SKM-1 (cell line): ENCODE measurements at regions not wholly inside any gene's neighbourhood (a gene's known extent, or its start where the extent isn't known, plus 50 kb on each side); places are given as distances from the start of the nearest gene placed in this dataset.
A peak's percentile ranks its signal among the peaks of the same experiment; 100 is the strongest.
"Not testable (repeated sequence)": the region's sequence is repeated elsewhere in the genome, so short reads cannot be mapped to it uniquely, and the experiment has no call there.

ENCODE experiments used
- DNase-seq: peaks from one replicate; lab custom pipeline; 2025; ENCODE audit not compliant: unreplicated experiment; lab: John Stamatoyannopoulos, UW

DNA sequence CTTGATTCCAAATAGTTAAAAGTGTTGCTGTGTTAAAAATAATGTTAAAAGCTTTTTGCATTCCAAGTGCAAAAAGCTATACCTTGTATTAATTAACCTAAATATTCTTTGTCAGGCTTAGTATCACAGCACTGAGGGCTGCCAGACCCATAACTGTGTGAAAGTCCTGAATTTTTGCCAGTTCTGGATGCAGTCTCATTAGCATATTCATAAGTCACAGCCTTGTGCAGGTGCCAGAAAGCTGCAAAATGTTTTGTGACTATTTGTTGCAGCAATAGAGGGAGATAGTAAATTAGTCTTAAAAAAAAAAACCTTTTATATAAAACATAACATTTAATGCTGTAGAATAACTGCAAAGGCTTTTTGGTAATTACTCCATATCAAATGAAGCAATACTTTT, 56.6 kb downstream of the SLITRK1 start:
- no peak for DNase-seq

DNA sequence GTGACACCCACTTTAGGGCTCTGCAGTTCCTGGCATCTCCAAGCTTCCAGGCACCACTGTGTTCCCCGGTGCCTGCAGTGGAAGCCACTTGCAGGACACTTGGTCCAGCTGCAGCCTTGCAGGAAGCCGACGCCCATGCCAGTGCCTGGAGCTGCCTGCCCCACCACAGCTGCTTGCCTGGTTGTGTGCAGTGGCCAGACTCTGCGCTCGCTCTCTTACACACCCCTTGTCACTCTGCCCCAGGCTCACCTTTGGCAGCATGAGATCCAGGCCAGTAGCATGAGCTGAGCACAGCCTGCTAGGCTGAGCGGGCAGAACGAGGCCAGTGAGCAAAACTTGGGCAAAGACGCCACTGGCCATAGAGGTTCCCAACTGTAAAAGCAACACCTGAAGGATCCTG, 57.7 kb downstream of the SLITRK1 start:
- no peak for DNase-seq

- no peak for DNase-seq
These were observed 58.2 kb downstream of the SLITRK1 start for GRCh38 chr13:83824120-83824519.

- no peak for DNase-seq
These were observed 62.7 kb downstream of the SLITRK1 start for GRCh38 chr13:83819611-83820010.

- no peak for DNase-seq
These were observed 63.1 kb downstream of the SLITRK1 start for GRCh38 chr13:83819156-83819555.

DNA sequence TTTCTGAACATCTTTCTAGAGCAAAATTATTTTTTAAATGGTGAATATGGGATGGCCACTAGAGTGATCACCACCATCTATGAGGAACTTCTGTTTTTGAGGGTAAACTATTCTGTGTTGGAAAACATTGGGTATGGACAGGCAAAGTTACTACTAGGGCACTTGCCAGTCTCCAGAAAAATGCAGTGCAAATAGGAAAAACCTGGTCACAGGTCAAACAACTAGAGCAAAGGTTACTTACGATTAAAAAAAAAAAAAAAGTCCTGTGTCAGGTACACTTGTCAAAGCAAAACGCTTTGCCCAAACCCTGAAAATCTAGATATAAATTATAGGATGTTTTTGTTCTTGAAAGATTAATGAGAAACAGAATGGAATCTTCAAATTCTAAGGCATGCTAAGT, 66.2 kb downstream of the SLITRK1 start:
- no peak for DNase-seq

DNA sequence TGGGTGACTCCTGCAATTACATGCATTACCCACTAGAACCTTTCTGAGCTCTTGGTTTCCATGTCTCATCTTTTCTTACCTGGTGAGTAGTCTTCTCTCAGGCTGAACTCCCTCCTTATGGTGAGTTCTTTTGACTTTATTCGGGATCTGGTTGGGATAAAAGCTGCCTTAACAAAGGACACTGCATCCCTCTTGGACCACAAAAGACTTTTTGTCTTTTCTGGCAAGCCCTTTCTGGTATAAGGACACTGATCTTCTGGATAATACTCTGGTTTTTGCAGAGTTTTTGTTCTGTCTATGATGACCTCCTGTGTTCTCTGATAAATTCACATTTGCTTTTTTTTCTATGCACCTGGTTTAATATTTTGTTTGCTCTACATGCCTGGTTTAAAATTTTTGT, 66.7 kb downstream of the SLITRK1 start:
- no peak for DNase-seq

GRCh38 chr13:83810136-83810535, 72.1 kb downstream of the SLITRK1 start:
- DNase-seq = no peak

DNA sequence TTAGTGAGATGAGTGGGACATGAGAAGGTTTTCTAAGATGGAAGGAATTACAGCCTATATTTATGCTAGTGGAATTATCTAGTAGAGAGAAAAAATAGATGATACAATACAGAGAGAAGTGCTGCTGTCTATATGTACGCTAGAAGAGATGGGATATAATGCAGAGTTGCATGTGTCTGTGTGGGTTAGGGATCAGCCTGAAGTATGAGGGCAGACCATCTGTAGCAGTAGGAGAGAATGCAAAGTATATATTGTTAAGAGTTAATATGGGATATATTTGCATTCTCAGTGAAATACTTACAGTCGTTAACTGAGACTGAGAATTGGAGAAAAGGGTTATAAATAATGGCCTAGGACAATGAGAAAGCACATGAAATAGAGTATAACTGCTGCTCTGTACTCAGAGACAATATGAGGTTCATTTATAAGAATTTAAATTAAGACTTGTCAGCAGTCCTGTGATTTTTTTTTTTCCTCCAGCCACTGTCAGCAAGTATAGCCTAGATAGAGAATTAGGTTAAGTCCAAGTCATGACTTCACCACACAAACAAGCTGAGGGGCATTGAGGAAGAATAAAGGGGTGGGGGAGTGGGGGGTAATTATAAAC, 77.8 kb downstream of the SLITRK1 start:
- DNase-seq = no peak

DNA sequence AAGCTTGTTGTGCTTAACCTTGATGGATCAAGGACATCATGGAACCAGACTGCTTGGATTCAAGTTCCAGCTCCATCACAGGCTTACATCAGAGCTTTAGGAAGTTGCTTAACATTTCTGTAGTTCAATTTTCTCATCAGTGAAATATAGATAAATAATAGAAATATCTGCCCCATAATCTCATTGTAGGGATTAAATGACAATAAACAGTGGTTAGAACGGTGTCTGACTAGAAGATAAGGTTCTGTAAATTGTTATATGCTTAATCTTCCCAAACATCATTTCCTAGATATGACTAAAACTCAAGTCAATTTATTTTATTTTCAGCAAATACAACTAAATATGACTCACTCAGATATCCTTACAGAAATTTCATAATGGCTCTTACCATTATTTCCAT, 83.5 kb downstream of the SLITRK1 start:
- DNase-seq = no peak

DNA sequence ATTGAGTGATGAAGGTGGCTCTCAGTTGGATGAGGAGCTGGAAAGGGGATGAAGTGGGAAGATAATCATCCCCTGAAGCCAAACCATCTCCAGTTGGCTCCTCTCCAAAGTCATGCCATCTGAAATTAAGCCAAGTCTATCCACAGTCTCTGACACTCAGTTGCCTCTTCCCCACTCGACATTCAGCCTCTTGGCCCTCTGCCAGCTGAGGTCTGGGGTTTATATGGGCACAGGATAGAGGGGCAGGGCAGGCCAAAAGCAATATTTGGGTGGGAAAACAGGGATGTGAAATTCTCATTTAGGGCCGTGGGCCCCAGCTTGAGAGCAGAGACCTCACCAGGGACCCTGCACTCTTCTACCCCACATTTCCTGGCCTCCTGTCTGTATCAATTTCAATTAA, 85.9 kb downstream of the SLITRK1 start:
- no peak for DNase-seq

DNA sequence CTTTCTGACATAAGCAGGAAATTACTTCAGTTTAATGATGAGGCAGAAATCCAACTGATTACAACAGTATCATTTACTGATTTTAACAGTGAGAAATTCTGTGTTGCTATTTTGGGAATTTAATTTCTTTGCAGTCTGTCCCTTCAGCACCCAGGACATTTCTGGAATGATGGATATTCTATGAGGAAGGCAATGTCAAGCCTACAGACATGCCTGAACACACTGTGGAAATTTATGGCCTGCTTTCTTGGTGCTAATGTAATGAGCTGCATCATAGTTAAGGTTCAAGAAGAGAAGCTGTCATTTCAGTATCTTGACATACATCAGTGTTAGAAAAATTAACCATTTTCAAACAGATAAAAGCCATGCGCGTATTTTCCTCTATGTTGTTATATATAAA, 87.7 kb downstream of the SLITRK1 start:
- DNase-seq = no peak

DNA sequence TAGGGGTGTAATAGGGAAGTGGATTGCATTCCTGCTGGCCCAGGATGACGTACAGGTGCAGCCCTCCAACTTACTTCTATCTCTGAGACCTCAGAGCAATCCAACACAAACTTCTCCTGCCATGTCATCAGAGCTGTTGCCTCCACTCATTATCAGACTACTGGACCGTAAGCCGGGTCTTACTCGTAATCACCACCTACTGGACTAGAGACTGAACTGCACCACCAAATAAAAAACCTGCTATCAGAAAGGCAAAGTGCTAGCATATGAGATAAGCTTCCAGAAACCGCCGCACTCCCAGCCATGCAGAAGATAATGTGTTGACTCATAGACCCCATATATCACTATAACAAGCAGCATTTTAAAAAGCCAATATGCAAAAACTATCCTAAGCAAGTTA, 102.0 kb downstream of the SLITRK1 start:
- DNase-seq = peak; percentile 23

DNA sequence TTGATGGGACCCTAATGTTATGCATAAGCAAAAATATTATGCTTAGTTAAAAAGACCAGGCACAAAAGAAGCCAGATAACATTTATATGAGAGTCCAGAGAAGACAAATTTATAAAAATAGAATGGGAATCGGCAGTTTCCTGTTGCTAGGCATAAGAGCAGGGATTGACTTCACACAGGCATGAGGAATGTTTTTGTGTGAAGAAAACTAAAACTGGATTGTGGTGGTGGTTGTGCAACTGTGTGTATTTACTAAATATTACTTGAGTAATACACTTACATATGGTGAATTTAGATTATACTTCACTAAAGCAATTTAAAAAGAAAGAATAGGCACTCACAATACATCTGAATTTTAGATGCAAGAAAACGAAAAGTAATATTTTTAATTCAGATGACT, 108.3 kb downstream of the SLITRK1 start:
- no peak for DNase-seq

DNA sequence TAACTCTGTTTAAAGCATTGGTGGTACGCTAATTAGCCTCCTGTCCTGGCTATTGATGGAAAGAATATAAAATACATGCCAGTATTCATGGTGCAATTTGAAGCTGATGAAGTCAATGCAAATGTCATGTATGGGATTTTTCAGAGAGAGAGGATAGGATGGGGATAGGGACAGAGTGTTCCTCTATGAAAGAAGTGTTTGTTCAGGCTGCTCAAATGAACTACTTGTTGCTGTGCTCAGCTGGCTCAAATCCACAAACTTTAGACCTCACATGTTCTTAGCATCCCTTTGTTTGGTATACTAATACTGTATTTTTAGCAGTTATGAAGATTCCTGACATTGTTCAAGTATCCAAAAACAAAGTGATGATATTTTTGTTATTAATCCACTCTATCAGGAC, 116.5 kb downstream of the SLITRK1 start:
- no peak for DNase-seq

- no peak for DNase-seq
These were observed 120.6 kb downstream of the SLITRK1 start for GRCh38 chr13:83761631-83762030.

- not testable (repeated sequence) for DNase-seq
These were observed 127.1 kb downstream of the SLITRK1 start for GRCh38 chr13:83755210-83755609.

DNA sequence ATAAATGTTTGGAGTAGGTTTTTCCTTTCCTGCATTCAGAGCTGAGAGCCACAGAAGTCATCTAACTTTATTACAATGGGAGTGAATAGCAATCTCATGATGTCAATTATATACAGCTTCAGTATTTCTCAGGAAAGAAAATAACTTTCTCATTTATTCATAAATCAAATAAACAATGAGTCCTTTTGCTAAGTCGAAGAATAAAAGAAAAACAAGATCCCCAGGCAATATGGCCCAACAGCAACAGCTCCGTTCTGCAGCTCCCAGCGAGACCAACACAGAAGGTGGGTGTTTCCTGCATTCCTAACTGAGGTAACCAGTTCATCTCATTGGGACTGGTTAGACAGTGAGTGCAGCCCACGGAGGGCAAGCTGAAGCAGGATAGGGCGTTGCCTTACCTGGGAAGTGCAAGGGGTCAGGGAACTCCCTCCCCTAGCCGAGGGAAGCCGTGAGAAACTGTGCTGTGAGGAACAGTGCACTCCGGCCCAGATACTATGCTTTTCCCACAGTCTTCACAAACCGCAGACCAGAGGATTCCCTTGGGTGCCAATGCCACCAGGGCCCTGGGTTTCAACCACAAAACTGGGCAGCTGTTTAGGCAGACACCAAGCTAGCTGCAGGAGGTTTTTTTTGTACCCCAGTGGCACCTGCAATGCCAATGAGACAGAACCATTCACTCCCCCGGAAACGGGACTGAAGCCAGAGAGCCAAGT, 128.2 kb downstream of the SLITRK1 start:
- DNase-seq = no peak

- DNase-seq = no peak
These were observed 130.1 kb downstream of the SLITRK1 start for GRCh38 chr13:83752141-83752540.

- DNase-seq = no peak
These were observed 141.7 kb downstream of the SLITRK1 start for GRCh38 chr13:83740622-83741021.

- DNase-seq = no peak
These were observed 143.9 kb downstream of the SLITRK1 start for GRCh38 chr13:83738407-83738806.

DNA sequence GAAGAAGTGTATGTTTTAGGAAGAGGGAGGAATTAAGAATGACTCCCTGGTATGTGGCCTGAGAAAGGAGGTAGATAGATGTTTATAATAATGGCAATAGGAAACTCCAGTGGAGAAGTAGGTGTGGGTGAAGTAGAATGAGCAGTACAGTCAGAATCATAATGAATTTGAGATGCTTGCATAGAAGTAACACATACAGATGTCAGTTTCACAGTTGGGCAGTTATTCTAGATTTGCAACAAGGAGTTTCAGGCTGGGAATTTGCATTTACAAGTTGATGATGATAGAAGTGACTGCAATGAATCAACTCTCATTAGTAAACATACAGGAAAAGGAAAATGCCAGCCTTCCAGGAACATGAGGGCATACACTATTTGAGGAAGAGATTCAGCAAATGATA, 149.0 kb downstream of the SLITRK1 start:
- no peak for DNase-seq

GRCh38 chr13:83732755-83733154, 149.5 kb downstream of the SLITRK1 start:
- no peak for DNase-seq
